Nephron progenitor cell (in vitro differentiated cells): ENCODE measurements at regions not wholly inside any gene's neighbourhood (a gene's known extent, or its start where the extent isn't known, plus 50 kb on each side); places are given as distances from the start of the nearest gene placed in this dataset.

Experiments
- DNase-seq: peaks from one replicate; pipeline ENCODE4 v3.0.0; 2021
- H3K27ac Mint-ChIP-seq: 2 replicates; pipeline ENCODE4 v1.8.0; 2021; ENCODE audit warnings: mild to moderate bottlenecking, moderate library complexity, mixed read lengths
- H3K27me3 Mint-ChIP-seq: 2 replicates; pipeline ENCODE4 v1.8.0; 2021; ENCODE audit warnings: mild to moderate bottlenecking, low read depth, mixed read lengths; ENCODE audit not compliant: poor library complexity
- H3K36me3 Mint-ChIP-seq: 2 replicates; pipeline ENCODE4 v1.8.0; 2021; ENCODE audit warnings: low read depth, mixed read lengths
- H3K4me1 Mint-ChIP-seq: 2 replicates; pipeline ENCODE4 v1.8.0; 2021; ENCODE audit warnings: mixed read lengths
- H3K4me3 Mint-ChIP-seq: 2 replicates; pipeline ENCODE4 v1.8.0; 2021; ENCODE audit warnings: mild to moderate bottlenecking, moderate library complexity, mixed read lengths
- H3K9me3 Mint-ChIP-seq: 2 replicates; pipeline ENCODE4 v1.8.0; 2021; ENCODE audit warnings: mild to moderate bottlenecking, moderate library complexity, mixed read lengths
- TF ChIP-seq, protein P1 (sequence below): fragments of 200-600 bp; sonication (generic); IDR thresholded peaks from 2 replicates; pipeline ENCODE4 v1.5.0; 2021; ENCODE audit warnings: antibody characterized with exemption

DNA sequence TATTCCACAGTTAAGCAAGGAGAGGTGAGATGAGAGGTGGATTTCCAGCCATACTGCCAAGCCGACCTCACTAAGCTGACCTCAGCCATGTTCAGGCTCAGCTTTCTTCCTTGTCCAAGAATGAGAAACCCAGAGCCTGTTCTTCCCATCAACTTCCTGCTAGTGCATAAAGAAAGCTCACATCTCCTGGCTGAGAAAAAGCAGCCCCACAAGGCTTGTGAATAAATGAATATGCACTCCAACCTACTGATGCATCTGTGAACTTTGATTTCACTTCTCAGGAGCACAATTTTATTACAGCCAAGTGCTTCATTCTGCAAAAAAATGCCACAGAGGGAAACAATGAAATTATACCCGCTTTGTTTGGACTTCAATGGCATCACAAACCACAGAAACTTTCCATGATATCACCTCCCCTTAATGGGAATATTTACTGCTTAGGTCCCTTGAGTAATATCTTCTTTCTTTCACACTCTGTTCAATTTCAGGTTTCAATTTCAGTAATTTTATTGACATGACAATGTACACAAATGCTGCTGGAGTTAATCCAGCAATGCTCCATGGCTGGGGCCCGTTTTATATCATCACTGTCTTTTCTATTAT, 437.0 kb upstream of the PPP2R3A start:
- Mint-ChIP-seq H3K4me1 (peaks cover 9% of the 10 kb centered on the region), H3K4me3 (no peak overlapping the region), H3K9me3 (peaks cover 15% of the 10 kb centered on the region), H3K27ac (no peak overlapping the region), H3K27me3 (peaks cover 22% of the 10 kb centered on the region), H3K36me3 (peaks cover 2% of the 10 kb centered on the region)
- DNase-seq, result no peak
- TF ChIP-seq, protein P1, sequence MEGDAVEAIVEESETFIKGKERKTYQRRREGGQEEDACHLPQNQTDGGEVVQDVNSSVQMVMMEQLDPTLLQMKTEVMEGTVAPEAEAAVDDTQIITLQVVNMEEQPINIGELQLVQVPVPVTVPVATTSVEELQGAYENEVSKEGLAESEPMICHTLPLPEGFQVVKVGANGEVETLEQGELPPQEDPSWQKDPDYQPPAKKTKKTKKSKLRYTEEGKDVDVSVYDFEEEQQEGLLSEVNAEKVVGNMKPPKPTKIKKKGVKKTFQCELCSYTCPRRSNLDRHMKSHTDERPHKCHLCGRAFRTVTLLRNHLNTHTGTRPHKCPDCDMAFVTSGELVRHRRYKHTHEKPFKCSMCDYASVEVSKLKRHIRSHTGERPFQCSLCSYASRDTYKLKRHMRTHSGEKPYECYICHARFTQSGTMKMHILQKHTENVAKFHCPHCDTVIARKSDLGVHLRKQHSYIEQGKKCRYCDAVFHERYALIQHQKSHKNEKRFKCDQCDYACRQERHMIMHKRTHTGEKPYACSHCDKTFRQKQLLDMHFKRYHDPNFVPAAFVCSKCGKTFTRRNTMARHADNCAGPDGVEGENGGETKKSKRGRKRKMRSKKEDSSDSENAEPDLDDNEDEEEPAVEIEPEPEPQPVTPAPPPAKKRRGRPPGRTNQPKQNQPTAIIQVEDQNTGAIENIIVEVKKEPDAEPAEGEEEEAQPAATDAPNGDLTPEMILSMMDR, result no peak

DNA sequence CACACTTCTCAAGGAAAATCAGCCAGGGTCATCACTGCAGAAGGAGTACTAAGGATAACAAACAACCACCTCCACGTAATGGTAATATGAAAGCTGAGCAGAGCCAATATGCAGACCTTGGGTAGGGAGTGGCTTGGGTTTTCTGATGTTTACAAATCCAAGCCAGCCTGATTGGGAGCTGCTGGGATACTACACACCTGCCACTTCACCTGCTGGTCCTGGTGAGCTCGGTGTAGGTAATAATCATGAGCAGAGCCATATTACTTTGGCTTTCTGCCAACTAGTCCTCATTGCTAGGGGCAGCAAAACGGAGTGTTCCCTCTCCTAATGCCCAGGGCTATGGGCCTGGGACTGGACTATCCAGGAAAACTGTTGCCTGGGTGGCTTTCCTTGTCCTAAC, 433.5 kb upstream of the PPP2R3A start:
- Mint-ChIP-seq H3K36me3 (no peaks in the 10 kb centered on the region), H3K4me3 (no peak overlapping the region), H3K4me1 (peaks cover 9% of the 10 kb centered on the region), H3K9me3 (no peaks in the 10 kb centered on the region), H3K27me3 (peaks cover 25% of the 10 kb centered on the region), H3K27ac (no peak overlapping the region)
- TF ChIP-seq, protein P1, result no peak
- no peak for DNase-seq

DNA sequence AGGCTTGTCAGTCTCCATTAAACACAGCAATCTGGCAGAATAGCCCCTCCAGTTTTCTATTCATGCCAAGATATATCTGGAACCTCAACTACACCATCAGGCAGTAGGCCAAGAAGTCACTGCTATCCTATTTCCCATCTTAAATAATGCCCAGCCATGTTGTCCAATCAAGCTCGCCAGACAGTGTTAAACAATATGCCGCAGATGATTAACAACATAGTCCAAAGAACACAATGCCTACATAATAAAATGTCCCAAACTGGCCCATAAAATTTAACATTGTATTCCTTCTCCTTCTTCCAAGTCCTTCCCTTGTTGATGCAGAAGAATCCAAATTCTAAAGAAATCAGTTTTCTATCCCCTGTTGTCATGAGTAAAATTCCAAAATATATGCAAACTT, 427.4 kb upstream of the PPP2R3A start:
- Mint-ChIP-seq H3K27me3 (peaks cover 13% of the 10 kb centered on the region), H3K4me3 (no peak overlapping the region), H3K27ac (no peak overlapping the region), H3K36me3 (no peaks in the 10 kb centered on the region), H3K9me3 (no peaks in the 10 kb centered on the region), H3K4me1 (no peaks in the 10 kb centered on the region)
- TF ChIP-seq, protein P1, result no peak
- no peak for DNase-seq

DNA sequence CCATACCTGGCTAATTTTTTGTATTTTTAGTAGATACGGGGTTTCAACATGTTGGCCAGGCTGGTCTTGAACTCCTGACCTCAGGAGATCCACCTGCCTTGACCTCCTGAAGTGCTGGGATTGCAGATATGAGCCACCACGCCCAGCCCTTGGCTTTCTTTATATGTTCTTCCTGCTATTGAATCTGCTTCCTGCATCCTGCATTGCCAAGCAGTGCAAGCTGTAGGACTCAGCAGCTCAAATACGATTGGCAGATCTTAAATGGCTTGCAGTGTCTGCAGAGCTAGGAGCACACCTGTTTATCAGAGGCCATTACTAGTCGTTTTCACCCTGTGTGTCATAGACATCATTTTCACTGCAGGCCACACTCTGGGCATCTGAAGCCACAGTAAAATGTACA, 426.2 kb upstream of the PPP2R3A start:
- Mint-ChIP-seq H3K27me3 (peaks cover 12% of the 10 kb centered on the region), H3K9me3 (no peaks in the 10 kb centered on the region), H3K27ac (no peak overlapping the region), H3K4me1 (no peaks in the 10 kb centered on the region), H3K4me3 (no peak overlapping the region), H3K36me3 (no peaks in the 10 kb centered on the region)
- DNase-seq, result no peak
- TF ChIP-seq, protein P1, result no peak

DNA sequence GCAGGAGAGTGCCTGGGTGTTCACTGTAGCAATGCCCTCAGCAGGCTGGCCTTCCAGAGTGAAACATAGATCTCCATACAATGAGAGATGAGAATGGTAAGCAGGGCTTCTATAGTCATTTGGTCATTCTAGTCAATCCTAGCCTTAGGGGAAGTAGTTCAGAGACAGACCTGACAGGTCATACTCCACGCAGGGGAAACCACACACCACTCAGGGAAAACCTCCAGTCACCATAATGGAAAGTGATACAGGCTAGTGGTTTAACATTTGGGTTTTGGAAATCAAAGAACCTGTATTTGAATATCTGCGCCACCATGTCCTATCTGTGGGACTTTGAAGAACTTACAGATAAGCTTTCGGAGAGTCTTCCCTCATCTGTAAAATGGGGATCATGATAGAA, 425.7 kb upstream of the PPP2R3A start:
- Mint-ChIP-seq H3K9me3 (no peaks in the 10 kb centered on the region), H3K4me3 (no peak overlapping the region), H3K4me1 (no peaks in the 10 kb centered on the region), H3K36me3 (no peaks in the 10 kb centered on the region), H3K27ac (no peak overlapping the region), H3K27me3 (peaks cover 10% of the 10 kb centered on the region)
- no peak for DNase-seq
- TF ChIP-seq, protein P1, result no peak

DNA sequence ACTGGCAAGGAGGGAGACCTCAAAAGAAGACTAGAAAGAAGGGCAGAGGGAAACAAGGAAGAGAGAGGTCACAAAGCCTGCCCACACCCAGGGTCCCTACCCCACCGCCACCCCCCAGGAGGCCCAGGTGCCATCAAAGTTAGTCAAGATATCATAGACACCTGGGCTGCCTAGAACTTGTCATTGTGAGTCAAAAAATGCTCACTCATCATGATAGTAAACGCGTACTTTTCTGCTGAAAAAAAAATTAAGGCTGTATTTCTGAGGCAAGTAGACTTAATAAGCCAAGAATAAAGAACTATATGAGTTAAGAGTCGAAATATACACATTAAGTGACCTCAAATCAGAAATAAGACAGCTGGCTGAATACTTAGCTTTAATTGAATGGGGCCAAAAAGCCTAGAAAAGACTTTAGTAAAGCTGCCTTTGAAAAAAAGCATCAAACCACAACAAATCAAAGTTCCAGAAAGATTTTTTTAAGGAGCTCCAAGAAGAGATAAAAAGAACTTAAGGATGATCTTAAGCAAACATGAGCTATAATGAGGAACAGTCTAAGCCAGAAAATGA, 415.5 kb upstream of the PPP2R3A start:
- Mint-ChIP-seq H3K27me3 (no peaks in the 10 kb centered on the region), H3K27ac (no peak overlapping the region), H3K4me1 (peaks cover 20% of the 10 kb centered on the region), H3K9me3 (no peaks in the 10 kb centered on the region), H3K36me3 (no peaks in the 10 kb centered on the region), H3K4me3 (no peak overlapping the region)
- DNase-seq, result no peak
- TF ChIP-seq, protein P1, result no peak
